Stimulated activated naive CD8-positive, alpha-beta T cell treated with anti-CD3 and anti-CD28 coated beads, Interleukin-15, Interleukin-2, amounts not matched to agents 100 U/mL and 50 U/mL, for 24 hours (primary cell): ENCODE measurements at regions not wholly inside any gene's neighbourhood (a gene's known extent, or its start where the extent isn't known, plus 50 kb on each side); places are given as distances from the start of the nearest gene placed in this dataset.

Experiments
- ATAC-seq: fragments of 150-1000 bp; cut with Tn5 transposase; one replicate; pipeline ENCODE4 v1.10.0; 2021
- DNase-seq: peaks from one replicate; pipeline ENCODE4 v3.0.0; 2021

DNA sequence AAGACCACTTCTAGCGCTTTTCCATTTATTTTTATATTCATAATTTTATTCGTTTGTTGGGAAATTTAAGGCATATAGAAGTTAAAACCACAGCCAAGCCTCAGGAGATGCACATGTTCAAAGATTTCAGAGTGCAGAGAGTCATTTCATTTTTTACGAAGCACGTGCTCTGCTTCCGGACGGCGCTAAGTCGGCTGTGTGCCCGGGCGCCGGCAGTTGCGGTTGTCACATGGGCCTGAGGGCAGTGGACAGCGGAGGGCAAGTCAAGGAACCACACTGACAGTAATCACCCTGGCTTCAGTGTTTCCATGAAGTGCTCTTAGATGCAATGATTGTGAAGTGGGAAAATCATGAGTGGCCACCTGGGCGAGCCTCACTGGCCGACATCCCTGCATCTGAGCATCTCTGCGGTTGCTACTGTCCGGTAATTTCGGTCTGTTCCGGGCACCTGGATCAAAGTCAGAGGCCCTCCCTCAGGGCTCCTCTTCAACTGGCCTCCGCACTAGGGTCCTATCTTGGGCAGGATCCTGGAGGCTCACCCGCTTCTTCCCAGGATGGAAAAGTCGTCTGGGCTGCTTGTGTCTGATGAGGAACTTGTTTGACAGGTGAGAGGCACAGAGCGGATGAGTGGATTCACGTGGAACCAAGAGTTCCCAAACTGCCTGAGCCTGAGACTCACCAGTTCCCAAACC, 90.8 kb downstream of the DACT2 start:
- DNase-seq (no peak), ATAC-seq (no peak)

DNA sequence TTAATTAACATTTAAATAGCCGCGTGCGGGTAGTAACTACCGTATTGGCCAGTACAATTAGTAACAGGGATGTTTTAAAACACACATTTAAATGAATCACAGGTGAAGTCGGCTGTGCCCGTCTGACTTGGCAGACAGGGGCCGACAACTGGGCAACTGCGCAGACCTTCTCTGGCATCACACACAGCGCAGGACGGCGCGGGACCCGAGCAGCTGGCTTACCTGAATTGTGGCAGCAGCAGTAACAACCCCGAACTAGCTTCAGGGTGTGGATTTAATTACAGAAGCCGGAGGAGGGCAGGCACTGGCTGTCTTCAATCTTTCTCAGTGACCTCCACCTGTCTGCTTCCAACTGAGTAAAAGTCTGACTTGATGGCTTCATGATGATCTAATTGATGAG, 91.7 kb downstream of the DACT2 start:
- DNase-seq, result no peak
- ATAC-seq, result no peak

DNA sequence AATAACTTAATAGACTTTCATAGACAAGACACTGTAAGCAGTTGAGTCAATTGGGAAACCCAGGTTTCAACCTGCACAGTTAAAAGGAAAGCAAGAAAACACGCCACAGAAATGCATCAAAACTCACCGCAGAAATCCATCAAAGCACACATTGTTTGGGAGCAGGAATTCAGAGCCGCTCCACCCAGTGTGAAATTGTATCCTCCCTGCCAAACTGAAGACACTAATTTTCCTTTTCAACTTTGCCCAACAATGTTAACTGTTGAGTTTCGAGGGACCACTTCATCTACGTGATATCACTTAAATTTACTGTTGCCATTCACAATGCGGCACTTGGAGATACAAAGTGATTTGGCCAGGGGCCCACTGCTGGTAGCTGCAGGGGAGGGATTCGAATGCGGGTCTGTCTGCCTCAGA, 92.7 kb downstream of the DACT2 start:
- DNase-seq (no peak), ATAC-seq (no peak)

DNA sequence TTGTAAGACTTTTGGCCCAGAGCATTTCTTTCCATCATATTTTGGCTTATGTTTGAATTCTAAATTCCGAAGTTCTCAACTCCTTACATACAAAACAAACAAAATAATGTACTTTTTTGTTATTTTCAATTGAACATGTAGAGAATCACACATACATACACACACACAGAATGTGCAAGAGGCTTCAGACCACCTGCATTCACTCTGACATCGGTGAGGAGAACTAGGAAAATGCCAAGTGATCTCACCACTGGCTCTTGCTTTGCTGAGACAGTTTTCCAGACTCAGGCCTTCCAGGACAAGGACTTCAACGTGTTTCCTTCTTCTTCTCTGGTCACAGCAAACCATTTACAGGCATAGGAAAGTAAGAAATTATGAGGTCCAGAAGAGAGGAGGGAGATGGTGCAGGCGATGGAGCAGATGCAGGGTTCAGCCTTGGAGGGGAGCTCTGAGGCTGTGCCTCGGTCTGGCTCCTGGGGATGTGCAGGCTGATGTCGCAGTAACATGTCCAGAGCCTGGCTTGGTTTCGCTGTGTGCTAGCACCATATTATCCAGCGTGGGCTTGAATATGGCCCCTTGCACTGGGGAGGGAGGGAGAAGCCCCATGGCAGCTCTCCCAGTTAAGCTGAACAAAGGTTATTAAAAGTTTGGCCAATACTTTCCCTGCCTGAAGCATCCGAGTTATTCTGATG, 93.4 kb downstream of the DACT2 start:
- ATAC-seq, result no peak
- no peak for DNase-seq

DNA sequence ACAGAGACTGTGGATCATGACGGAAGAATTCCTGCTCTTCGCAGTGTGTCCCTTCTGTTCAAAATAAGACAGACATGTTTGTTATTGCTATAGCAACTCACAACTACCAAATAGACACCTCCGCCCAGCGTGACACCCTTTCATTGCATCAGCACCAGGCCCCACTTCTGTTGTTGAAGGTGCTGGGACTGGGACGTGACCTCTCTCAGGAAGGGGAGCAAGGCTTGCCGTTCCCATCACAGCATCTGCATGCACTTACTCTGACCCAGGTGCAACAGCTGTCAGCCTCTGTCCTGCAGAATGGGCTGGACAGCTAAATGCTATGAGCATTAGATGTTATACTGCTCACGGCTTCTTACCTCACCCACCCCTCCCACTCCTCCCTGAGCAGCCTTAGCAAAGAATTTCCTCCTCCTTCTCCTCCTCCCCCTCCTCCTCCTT, 94.1 kb downstream of the DACT2 start:
- ATAC-seq (no peak), DNase-seq (no peak)

DNA sequence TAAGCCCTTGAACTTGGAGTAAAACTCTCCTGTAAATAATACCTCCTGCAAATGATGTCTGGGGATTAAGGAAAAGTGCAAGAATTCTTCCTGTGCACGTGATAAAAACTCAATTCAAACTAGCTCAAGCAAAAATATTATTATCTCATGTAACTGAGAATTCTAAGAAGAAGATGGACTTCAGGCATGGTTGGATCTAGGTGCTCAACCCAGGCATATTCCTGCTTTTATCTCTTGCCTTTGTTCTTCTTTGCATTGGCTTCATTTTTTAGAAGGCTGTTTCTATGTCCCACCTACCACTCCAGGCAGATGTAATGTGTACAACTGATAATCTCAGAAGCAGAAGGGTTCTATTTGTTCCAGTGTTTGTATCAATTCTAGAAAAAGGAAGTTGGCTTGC, 95.8 kb downstream of the DACT2 start:
- DNase-seq, result no peak
- no peak for ATAC-seq

DNA sequence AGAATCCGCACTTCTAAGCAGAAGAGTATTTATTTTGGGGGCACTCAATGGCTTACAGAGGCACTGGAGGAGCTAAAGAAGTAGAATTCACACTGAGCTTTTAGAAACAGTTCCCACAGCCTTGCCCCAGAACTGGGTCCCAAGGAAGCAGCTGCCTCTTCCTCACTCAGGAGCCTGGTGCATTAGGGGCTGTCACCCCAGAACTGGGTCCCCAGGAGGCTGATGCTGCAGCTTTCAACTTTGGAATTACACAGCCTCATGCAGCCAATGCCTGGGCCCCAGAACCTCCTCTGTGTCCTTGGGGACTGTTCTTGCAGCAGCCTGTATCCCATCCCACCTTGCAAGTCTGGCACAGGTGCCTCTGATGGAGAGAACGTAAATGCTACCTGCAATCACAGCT, 96.4 kb downstream of the DACT2 start:
- DNase-seq (no peak), ATAC-seq (no peak)

DNA sequence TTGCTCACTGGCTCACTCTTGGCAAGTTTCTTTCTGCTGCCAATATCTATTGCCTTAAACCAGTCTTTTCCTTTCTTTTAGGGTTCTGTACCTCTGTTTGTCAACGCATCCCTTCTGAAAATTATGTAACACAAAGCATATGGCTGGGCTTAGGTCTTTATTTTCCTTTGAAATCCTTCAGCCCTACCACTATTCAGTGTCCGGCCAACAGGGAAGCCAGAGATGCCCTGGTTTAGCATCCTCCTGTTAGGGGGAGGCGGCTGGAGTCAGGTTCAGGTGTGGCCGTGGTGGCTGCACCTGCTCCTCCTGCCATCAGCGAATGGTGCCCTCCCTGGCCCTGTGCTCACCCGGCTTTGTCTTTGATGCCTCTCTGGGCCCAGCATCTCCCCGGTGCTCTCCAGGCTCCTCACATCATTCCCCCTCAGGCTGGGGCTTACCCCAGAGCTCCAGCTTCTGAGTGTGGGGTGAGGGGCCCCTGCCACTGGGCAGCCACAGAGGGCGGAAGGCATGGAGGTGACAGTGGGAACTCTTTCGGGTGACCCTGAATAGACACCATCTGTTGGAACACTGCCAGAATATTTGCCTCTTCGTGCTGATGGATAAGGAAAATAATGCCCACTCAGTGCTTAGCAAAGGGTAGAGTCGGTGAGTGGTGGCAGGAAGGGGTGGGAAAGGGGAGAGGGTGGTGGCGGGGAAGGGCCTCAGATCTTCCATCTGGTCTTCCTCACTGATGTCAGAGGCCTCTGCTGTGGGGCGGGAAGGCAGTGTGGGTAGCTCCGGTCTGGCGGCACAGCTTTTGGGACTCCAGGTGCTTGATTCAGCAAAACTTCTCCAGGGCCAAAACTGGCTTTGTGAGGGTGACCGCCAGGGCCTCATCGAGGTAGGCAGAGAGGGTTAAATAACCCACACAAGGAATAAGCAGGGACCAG, 97.2 kb downstream of the DACT2 start:
- ATAC-seq (no peak), DNase-seq (no peak)

DNA sequence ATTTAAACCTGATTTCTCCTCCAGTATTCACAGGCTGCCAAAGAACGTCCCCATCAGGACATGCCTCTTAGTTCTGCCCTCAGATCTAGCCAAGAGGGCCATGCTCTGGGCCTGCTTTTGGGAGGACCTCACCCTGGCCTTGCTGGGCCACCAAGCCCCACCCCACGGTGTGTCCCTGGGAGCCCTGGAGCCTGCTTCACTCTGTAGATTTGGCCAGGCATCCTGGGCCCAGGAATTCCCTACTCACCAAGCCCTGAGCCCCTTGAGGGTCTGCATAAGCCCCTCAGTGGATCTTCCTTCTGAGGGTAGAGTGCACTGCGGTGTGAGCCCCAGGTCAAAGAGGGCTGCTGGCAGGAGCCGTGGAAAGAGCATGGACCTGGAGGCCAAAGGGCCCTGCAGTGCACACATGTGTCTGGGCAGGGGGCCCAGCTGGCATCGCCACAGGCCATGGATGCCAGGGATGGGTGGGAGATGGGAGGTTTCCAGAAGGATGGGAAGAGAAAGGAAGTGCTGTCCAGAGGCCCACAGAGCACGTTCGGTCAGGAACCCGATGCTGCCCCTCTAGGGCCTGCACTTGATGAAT, 98.0 kb downstream of the DACT2 start:
- no peak for ATAC-seq

DNA sequence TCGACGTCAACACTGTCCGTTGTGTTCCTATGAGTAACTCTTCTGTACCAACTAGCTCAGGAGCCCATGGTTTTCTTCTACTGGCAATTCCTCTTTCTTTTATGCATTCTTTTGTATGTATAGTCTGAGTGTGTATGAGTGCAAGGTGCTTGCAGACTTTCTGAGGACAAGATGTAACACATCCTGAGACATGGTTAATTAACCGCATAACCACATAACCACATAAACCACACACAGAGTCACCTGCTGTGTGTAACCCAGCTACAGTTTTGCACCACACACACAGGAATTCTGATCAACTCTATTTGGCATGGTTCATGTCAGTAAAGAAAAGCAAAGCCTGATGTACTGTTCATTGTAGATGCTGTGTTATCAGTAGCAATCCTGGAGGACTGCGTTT, 98.6 kb downstream of the DACT2 start:
- no peak for DNase-seq
- ATAC-seq, result no peak

More for the DNA sequence above, 98.0 kb downstream of the DACT2 start:
- DNase-seq, result no peak

DNA sequence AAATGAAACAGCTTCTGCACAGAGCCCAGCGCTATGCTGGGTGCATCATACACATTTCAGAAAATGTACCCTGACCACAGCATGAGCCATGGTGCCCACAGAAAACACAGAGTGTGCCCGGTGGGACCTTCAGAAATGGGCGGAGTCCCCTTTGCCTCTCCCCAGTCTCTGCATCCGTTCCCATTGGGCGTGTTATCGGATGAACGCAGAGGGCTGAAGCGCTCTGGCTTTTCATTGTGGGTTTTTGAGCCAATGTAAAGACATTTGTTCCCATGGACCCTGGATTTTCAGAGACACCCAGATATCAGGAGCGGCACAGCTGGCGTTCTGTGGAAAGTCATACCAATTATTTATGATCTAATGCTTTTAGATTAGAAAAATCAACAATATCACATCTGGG, 99.8 kb downstream of the DACT2 start:
- ATAC-seq (no peak), DNase-seq (no peak)

DNA sequence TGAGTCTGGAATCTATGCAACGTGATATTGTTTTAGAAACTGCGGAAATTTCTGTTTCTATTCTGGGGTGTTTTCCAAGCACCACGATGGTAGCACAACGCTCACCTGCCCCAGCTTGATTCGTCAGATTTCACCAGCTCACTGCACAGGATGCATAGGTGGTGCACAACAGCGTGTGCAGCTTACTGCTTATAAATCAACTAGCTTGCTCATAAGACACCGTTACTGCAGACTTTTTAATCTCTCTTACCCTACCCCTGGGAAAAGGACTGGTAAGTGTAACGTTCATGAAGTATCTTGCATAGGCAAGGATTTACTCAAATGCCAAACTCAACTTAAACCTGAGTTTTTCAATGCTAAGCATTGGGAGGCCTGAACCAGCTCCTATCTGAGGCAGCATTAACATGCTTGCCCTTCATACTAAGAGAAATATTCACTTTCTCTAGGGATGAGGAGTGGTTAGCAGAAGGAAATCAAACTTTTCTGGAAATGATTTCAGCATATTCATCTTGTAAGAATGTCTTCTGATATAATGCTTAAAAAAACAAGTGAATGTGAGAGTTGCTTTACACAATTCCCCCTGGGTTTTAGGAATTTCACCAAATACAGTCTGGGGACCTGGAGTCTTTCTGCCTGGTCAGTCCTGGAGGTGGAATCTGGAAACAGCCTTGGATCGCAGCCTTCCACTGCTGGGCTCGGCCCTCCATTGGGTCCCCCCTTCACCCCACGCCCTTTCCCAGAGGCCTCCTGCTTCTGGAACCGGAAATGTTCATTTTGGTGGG, 100.6 kb downstream of the DACT2 start:
- DNase-seq (no peak), ATAC-seq (no peak)

DNA sequence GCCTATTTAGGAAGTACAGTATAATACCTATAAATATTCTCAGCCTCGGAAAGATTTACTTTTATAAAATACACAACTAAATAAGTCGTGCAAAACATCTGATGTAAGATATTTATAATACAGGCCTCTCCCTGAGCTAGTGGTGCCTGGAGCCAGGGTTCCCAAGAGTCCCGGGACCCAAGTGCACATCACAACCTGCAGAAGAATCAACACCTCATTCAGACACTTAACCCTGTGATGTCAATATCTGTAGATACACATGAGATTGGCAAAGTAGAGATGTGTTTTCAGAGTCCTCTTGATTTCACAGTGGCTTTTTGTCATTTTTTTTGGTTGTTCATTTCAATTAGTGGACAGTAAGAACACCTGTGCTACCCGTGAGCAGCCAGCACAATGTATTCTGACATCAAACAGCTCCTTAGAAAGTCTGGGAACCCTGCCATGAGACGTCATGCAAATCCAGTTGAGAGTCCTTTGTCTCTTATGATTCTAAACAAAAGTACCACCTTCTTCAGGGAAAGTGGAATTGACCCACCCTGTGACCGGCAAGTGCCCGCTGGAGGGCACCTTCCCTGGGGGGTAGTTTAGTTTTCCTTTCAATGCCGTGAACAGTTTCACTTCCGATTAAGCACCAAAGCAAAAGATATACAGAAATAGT, 101.6 kb downstream of the DACT2 start:
- ATAC-seq (no peak), DNase-seq (no peak)

DNA sequence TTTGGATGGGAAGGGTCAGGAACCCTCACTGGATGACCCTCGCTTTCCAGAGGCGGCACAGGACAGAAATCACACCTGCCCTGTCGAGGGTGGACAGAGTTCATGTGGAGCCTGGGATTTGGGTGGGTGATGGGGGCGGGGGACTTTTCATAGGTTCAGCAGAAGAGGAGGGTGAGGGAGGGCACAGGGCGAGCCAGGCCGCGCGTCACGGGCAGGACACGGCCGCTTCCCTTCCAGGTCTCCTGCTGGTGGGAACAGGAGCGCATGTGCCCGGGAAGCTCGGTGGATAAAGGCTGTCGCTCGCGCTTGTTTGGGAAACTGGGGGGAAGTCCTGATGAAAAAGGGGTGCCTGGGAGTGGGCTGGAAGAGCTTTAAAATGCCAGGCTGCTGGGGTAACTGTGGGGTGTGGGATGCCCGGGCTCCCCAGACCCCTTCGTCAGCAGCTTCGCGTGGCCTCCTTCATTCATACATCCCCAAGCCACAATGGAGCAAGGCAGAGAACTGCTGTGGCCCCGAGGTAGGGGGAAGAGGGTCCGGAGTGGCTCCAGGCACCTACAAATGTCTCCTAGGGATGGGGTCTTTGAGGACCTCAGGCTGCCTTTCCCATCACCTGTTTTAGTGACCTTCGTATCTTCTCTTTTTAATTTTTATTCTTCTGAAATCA, 102.2 kb downstream of the DACT2 start:
- DNase-seq (no peak), ATAC-seq (no peak)

DNA sequence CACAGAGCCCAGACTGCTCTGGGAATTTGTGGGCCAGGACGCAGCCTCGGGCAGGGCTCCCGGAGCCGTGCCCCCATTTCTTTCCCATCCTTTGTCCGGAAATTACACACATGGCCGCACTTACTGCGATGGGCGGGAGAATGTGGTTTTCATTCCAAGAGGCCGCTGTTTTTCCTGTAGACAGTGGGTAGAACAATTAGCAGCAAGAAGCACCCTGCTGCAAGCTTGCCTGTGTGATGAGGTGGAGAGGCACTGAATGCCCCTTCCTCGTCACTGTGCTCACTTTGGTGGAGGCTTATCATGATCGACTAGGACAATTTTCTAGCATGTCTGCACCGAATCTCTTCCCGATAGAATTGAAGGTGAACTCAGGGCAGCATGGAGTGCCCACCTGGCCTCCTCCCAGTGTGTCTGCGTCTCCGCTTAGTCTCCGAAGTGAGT, 102.8 kb downstream of the DACT2 start:
- no peak for ATAC-seq

DNA sequence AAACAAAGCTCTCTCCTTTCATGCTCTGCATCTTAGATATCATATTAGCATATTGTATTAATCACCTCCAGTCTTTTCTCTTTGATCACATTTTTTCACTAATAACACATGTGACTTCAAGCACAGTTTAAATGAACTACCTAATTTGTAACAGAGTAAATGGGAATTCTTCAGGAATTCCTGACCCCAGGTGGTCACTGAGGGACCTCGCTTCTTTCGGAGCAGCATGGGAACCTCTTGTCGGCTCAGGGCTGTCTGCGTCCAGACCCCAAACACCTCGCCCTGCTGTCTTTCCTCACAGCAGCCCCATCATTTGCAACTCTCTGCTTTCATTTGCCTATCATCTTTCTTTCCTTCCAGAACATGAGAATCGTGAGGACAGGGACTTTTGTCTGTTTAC, 103.5 kb downstream of the DACT2 start:
- DNase-seq (no peak), ATAC-seq (no peak)

More for the DNA sequence above, 102.8 kb downstream of the DACT2 start:
- no peak for DNase-seq

DNA sequence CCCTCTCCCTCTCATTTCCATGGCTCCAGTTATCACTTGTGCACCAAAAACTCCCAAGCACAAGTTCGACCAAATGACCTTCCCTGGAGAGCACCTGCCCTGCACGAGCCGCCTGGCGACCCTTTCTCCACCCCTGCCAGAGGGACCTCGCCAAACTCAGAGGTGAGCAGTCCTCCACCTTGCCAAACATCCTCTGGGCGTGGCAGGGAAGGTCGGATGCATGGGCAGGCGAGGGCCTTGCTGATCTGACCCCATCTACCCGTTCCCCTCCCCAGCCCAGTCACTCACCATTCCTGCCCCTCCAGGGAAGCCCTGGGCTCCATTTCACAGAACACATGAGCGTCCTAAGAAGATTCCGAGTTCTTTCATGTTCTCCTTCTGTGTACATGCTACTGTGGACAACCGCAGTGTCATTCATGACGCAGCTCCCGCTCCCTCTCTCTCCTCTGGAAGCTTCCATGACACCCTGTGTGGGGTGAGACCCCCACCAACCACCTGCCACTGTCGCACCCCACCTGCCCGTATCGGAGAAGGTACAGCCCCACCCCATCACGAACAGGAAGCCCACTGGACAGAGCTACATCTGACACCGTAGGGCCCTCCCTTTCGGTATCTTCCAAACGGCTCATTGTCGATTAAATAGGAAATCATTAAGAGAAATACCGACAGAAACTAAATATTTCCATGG, 104.3 kb downstream of the DACT2 start:
- ATAC-seq, result no peak
- DNase-seq, result no peak

DNA sequence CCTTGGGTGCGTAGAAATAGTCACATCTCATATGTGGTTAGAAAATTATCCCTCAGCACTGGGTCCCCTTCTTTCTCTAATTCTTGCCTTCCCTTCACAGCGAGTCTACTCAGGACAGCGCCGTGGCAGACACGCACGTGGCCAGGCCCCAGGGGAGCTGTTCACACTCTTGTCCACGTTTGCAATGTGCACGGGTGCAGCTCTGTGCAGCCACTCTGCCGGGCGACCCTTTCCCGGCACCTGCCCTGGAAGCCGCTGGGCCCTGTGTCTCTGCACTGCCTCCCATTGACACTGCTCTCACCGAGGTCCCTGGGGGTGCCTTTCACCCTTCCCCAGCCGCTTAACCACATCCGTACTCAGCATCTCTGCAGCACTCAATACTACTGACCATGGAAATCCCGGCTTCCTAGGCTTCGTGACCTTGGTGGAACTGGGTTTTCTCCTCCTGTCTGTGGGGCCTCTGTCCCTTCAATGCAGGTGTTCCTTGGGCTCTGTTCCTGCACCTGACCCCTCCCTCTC, 104.9 kb downstream of the DACT2 start:
- DNase-seq (no peak), ATAC-seq (no peak)

DNA sequence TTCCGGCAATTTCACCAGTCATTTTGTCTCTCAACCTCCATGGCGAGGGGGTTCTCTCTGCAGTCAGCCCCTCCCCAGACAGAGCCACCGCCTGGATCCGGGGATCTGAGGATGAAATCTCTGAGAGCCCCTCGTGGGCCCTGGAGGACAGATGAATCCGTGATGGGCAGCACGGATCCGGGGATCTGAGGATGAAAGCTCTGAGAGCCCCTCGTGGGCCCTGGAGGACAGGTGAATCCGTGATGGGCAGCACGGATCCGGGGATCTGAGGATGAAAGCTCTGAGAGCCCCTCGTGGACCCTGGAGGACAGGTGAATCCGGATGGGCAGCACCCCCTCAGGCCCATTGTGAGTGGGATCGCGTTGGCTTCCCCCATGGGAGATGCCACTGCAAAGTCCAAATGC, 106.5 kb downstream of the DACT2 start:
- no peak for ATAC-seq
- DNase-seq, result no peak

DNA sequence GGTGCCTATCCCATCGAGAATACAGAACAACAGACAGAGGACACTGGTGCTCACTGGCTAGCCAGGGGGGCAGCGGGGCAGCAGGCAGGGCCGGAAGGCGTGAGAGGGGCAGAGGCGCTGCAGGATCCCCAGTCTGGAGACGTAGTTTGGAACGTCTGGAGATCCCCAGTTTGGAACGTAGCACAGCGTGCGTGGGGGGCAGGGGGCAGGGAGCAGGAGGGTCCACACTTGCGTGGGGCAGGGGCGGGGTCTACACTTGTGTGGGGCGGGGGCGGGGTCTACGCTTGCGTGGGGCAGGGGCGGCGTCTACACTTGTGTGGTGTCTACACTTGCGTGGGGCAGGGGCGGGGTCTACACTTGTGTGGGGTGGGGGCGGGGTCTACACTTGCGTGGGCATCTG, 107.2 kb downstream of the DACT2 start:
- DNase-seq (no peak), ATAC-seq (no peak)
